D721Med (cell line): ENCODE measurements at regions not wholly inside any gene's neighbourhood (a gene's known extent, or its start where the extent isn't known, plus 50 kb on each side); places are given as distances from the start of the nearest gene placed in this dataset.

Experiments
- DNase-seq: peaks from one replicate; pipeline ENCODE4 v3.0.0; 2011; ENCODE audit warnings: low spot score; ENCODE audit not compliant: insufficient read length
- FAIRE-seq: peaks from 2 replicates; lab custom pipeline; 2011; peaks lifted over from hg19 to GRCh38; lab: Jason Lieb, UNC
- TF ChIP-seq, protein P1 (sequence below): IDR thresholded peaks from 2 replicates; pipeline ENCODE4 v1.5.1; 2012; ENCODE audit warnings: mild to moderate bottlenecking, control low read depth; ENCODE audit not compliant: insufficient read depth; ENCODE audit errors: missing control alignments

GRCh38 chr15:94653071-94653470 lies 421.7 kb downstream of the MCTP2 start:
- TF ChIP-seq, protein P1, sequence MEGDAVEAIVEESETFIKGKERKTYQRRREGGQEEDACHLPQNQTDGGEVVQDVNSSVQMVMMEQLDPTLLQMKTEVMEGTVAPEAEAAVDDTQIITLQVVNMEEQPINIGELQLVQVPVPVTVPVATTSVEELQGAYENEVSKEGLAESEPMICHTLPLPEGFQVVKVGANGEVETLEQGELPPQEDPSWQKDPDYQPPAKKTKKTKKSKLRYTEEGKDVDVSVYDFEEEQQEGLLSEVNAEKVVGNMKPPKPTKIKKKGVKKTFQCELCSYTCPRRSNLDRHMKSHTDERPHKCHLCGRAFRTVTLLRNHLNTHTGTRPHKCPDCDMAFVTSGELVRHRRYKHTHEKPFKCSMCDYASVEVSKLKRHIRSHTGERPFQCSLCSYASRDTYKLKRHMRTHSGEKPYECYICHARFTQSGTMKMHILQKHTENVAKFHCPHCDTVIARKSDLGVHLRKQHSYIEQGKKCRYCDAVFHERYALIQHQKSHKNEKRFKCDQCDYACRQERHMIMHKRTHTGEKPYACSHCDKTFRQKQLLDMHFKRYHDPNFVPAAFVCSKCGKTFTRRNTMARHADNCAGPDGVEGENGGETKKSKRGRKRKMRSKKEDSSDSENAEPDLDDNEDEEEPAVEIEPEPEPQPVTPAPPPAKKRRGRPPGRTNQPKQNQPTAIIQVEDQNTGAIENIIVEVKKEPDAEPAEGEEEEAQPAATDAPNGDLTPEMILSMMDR, result no peak
- no peak for DNase-seq
- FAIRE-seq, result no peak

DNA sequence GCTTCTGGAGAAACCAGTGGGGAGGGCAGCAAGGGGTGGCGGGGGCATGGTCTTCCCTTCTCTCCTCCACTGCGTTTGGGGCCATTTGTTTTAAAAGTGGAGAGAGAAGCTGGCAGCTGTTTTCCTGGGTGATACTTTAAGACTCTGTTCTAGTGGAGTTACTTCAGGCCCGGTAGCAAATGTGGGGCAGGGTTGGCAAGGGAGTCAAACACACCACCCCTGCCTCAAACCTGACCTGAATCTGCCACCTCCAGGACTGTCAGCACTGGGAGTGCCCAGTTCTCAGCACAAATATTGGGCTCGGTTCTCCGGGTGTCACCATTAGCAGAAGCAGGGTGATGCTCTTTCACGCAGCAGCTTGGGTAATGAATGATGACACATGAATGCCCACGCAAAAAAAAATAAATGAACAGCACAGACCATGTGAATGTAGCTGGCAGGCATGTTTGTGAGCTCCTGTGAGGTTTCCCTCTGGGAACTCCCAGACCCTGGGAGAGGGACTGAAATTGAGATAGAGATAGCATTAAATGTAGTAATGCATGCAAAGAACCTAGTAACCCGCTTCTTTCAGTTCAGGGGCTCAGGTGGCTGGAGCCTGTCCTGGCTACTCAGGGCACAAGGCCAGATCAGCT lies 424.0 kb downstream of the MCTP2 start:
- TF ChIP-seq, protein P1, result no peak

GRCh38 chr15:94665676-94666441 lies 434.5 kb downstream of the MCTP2 start:
- TF ChIP-seq, protein P1, result no peak
- DNase-seq (no peak), FAIRE-seq (no peak)

More for the DNA sequence above, 424.0 kb downstream of the MCTP2 start:
- FAIRE-seq (no peak), DNase-seq (no peak)

DNA sequence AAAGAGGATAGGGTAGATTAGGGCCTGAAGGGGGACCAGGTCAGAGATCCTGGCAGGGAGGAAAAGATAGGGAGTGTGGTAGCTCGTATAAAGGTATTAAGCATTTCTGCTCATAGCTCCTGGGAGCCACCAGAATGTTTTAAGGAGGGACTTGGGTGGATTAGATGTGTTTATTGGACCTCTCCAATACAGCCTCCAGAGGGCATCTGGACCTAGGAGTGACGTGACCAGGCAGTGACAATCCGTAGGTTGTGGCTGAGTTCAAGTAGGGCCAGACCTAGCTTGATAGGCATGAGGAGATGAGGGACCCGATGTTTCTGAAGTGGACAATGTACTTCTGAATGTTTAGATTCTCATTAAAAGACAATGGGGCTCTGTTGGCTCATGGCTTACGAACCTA lies 435.2 kb downstream of the MCTP2 start:
- TF ChIP-seq, protein P1, result no peak
- DNase-seq (no peak), FAIRE-seq (no peak)

DNA sequence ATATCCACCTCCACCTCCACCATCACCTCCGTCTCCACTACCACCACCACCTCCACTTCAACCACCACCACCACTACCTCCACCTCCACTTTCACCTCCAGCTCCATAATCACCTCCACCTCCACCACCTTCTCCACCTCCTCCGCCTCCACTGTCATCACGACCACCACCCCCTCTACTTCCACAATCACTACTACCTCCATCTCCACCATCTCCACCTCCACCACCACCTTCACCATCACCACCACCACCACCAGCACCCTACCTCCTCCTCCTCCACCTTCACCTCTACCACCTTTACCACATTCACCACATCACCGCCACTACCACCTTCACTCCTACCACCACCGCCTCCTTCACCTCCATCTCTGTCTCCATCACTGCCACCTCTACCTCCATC lies 435.7 kb downstream of the MCTP2 start:
- DNase-seq, result no peak
- TF ChIP-seq, protein P1, result no peak
- FAIRE-seq, result no peak

- TF ChIP-seq, protein P1, result peak; percentile 70
- no peak for DNase-seq
- FAIRE-seq, result no peak
Measured at GRCh38 chr15:94670438-94671034, 439.2 kb downstream of the MCTP2 start.
